Activated CD8-positive, alpha-beta memory T cell treated with anti-CD3 and anti-CD28 coated beads for 36 hours (primary cell): ENCODE measurements at regions not wholly inside any gene's neighbourhood (a gene's known extent, or its start where the extent isn't known, plus 50 kb on each side); places are given as distances from the start of the nearest gene placed in this dataset.
"Not testable (repeated sequence)": the region's sequence is repeated elsewhere in the genome, so short reads cannot be mapped to it uniquely, and the experiment has no call there.

Source experiments
- CTCF ChIA-PET: fragments of 350-600 bp; sonication (Branson Sonifier 250); formaldehyde crosslinking; loops from one replicate; lab custom pipeline; 2021; ENCODE audit warnings: antibody characterized with exemption; lab: Charles Lee
- POLR2A ChIA-PET: fragments of 350-600 bp; sonication (Branson Sonifier 250); formaldehyde crosslinking; loops from one replicate; lab custom pipeline; 2021; ENCODE audit warnings: antibody characterized with exemption; lab: Charles Lee

DNA sequence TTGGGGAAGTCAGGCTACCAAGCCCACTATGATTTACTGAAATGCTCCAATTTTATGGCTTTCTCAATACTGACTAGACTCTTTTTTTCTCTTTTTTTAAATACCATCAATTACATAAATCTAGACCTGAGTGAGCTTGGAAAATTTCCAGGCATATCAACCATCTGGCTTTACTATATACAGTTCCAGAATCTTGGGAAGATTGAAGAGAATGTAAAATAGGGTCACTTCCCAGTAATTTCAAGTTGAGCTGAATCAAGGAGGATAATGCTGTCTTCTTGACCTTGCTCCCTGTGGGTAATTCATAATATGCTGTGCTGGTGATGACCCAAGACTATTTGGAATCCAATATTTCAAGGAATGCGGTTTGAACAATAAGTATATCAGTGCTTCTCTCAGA, 108.1 kb downstream of the MAP3K21 start:
- CTCF ChIA-PET = no interaction called here
- POLR2A ChIA-PET = no interaction called here

DNA sequence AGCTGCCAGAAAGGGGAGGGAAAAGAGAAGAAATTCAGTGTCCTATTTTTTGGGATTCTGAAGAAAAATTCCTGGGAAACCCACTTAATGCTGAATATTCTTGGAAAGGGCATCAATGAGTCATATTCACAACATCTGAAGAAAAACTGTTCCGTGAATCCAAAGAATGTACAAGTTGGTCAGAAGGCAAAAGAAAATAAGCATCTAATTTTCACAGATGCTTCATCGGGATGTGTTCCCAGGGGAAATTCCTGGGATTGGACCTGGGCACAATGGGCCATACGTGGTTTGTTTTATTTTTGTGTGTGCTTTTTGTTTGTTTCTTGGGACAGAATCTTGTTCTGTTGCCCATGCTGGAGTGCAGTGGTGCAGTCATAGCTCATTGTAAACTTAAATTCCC, 112.2 kb downstream of the MAP3K21 start:
- ChIA-PET POLR2A (no interaction called here), CTCF (interaction anchor here (0.9 to 1.4 kb wide), 2 partner anchors 44 to 344 kb away, joined by 3 to 4 read pairs; no protein-coding TSS in a partner anchor)

DNA sequence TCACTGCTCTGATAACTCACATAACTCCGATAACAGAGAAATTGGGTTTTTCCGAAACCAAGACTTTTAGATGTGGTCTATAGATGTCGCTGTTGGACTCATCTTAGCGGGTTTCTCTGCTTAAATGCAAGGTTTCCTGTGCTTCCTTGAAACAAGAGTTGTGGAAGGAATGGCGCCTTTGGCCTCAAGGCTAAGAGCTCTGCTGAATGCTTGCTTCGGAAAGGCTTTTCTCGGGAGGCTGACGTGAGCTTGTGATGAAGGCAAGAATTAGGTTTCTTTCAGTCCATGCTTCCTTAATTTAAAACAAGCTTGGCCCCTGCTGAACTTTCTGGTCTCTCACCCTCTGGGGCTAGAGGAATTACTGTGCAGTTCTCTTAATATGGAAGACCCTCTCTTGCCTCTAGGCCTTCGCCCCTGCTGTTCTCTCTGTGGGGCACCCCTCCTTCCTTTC, 113.5 kb downstream of the MAP3K21 start:
- CTCF ChIA-PET = interaction anchor here (0.8 to 1.6 kb wide), 7 partner anchors 11 to 635 kb away, joined by 3 to 6 read pairs (median 3); no protein-coding TSS in a partner anchor
- POLR2A ChIA-PET = no interaction called here

DNA sequence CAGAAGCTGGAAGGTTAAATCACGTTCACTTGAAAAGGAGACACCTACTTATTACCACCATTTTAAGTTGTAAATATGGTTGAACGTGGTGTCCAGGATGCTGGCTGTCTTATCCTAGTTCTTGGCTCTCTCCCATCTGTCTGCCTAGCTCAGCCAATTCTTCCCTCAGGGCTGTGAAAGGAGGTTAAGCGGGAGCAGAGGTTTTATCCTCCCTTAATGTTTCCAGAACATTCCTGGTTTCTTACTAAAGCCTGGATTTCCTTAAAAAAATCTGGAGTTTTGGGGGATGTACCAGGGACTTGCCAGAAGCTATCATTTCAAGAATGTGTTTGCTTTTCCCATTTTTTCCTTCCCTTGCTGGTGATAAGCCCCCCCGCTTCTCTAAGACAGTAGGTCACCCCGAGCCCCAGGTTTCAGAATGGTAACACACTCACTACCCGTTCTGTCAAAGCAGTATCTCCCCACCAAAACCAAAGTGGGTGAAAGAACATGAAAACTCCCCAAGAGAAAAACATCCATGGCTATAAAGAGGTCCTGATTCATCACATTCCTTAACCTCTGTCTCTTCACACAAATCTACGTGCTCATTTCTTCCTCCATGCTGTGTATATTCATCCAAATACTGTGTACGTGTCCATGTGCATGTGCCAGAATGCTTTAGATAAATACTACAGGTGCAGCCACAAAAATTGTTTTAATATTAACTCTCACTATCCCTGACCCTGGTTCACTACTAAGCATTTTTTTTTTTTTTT, 114.7 kb downstream of the MAP3K21 start:
- ChIA-PET CTCF (no interaction called here), POLR2A (no interaction called here)

DNA sequence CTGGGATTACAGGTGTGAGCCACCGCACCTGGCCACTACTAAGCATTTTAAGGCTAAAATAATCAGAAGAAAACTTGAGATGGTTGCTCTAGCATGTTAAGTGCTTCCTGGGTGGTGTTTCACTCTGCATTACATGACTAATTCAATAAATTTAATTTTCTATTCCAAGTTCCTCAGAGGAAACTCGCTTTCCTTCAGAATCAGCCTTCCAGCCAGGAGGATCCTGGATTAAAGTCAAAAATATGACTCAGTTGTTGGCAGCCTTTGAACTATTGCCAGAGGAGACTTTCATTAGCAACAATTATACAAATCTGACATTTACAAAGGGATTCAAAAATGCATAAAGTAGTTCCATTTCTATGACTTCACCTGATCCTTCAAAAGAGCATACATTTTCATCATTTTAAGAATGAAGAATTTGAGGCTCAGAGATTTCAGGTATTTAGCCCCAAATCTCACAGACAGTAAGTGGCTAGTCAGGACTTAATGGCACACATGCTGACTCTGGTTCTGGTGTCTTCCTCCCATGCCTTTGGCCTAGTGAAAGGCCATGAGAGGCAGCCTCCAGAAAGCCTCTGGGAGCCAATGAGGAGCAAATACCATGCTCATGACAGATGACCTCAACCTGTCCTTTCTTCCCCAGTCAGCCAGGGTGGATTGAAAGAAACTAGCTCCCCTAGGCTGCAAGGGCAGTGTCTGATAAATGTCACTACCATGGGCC, 115.7 kb downstream of the MAP3K21 start:
- CTCF ChIA-PET = no interaction called here
- POLR2A ChIA-PET = no interaction called here

DNA sequence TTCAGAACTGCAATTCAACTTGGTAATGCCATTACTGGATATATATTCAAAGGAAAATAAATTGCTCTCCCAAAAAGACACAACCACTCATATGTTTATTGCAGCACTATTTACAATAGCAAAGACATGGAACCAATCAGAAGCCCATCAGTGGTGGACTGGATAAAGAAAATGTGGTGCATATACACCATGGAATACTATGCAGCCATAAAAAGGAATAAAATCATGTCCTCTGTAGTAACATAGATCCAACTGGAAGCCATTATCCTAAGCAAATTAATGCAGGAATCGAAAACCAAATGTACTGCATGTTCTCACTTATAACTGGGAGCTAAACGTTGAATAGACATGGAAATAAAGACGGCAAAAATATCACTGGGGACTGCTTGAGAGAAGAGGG, 117.0 kb downstream of the MAP3K21 start:
- CTCF ChIA-PET = no interaction called here
- POLR2A ChIA-PET = no interaction called here

DNA sequence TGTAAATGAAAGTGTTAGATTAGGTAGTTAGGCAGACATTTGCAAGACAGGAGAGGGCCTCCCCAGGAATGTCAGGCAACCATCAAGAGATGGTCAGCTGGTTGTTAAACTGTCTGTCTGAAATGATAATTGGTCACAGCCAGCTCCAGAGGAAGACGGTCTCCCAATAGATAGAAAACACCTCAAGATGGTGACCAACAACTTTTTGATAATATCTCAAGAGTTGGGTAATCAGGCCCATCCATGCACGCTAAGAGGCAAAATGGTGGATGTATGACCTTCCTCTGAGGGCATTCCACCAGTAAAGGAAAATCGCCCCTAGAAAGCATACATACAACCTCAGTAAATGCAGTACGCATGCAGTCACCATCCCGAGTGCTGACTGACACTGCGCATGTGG, 118.2 kb downstream of the MAP3K21 start:
- ChIA-PET CTCF (no interaction called here), POLR2A (no interaction called here)

DNA sequence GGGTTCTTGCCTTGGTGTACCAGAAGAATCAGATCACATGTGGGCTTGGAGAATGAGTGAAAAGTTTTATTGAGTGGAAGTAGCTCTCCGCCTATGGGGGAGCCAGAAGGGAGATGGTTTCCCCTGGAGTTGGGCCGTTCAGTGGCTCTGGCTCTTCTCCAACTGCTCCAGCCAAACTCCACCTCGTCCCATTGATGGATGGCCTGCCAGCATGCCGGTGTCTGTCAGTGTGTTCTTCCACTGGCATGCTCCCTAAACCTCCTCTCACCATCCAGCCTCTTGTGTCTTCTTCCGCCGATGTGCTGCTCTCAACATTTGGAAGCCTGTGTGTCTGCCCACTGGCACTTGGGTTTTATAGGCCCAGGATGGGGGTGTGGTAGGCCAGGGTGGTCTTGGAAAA, 119.4 kb downstream of the MAP3K21 start:
- POLR2A ChIA-PET = no interaction called here

DNA sequence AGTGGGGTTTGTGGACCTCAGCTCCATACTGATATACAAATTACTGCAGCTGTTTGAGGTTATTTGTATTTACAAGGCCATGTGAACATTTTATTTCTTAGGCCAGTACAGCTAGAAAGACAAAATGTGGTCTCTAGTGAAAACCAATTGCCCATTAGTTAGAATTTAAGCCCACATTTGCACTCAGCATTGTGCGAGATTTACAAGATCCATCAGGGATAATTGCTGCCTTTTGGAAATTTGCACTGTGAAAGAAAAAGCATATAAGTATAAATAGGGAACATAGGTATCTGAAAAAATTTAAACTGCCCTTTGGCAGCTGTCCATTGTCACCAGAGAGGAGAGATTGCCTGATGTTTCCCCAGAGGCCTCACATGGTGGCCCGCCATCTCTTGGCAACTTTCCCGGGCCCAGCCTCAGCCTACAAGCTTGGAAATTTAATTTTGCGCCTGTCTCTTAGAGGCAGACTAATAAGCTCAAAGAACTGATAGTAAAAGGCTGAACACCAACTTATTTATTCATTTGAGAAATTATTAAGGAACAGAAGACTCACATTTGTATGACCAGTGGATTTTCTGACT, 120.7 kb downstream of the MAP3K21 start:
- POLR2A ChIA-PET = no interaction called here
- CTCF ChIA-PET = no interaction called here

More for the DNA sequence above, 119.4 kb downstream of the MAP3K21 start:
- CTCF ChIA-PET = no interaction called here

DNA sequence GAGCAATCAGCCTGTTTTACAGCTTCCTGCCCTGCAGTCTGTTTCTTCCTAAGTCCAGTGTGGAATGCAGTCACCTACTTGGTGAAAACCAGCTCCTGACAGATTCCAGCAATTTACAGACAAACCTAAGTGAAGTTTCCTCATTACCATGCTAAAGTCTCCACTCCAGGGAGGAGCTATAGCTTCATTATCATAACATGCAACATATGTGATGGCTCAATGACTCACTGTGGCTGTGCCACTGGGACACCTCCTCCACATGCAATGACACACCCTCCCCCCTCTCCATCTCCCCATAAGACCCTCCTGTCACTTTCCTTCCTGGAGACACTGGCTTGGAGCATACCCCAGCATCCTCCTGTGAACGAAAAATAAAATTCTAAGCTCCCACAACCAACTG, 125.2 kb downstream of the MAP3K21 start:
- CTCF ChIA-PET = interaction anchor here (0.6 kb wide), 1 partner anchor 170 kb away, joined by 5 read pairs; no protein-coding TSS in a partner anchor
- POLR2A ChIA-PET = no interaction called here

DNA sequence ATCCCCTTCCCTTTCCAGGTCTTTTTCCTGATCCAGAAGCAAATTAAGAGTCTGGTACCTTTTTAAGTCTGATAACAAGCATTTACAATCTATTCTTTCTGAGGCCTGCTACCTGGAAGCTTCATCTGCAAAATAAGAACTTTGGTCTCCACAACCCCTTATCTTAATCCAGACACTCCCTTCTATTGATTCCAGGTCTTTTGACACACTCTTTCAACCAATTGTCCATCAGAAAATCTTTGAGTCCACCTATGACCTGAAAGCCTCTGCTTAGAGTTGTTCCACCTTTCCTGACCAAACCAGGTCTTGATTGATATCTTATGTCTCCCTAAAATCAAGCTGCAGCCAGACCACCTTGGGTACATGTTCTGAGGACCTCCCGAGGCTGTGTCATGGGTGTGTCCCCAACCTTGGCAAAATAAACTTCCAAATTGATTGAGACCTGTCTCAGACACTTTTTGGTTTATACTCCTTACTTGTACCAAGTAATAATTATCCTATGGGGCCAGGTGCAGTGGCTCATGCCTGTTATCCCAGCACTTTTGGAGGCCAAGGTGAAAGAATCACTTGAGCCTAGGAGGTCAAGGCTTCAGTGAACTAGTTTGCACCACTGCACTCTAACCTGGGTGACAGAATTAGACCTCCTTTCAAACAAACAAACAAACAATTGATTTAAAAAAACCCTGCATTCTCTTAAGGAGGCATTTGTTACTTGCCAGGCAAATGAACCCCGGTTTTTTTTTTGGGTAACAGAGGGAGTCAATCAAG, 126.1 kb downstream of the MAP3K21 start:
- CTCF ChIA-PET = interaction anchor here (0.6 kb wide), 2 partner anchors 169 to 692 kb away, joined by 3 to 5 read pairs; no protein-coding TSS in a partner anchor
- POLR2A ChIA-PET = no interaction called here

DNA sequence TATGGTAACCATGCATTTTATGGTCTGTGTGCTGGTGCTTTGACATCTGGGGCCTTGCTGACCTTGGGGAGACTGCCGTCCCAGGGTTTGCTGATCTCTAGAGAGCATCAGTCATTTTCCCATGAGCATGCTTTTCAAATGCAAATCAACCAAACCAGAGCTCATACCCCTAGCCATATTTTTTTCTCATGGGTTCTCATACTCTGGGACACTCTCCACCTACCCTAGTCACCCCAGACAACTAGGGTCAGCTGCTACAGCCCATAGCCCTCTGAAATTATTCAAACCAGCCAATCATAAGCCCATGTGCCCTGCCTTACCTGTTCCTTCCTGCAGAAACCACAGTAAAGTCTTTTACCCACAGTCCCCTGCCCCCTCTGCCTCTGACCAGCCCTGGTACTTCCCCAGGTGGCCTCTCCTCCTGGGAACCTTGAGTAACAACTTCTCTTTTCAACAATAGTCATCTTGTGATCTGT, 132.0 kb downstream of the MAP3K21 start:
- CTCF ChIA-PET = no interaction called here
- POLR2A ChIA-PET = no interaction called here

DNA sequence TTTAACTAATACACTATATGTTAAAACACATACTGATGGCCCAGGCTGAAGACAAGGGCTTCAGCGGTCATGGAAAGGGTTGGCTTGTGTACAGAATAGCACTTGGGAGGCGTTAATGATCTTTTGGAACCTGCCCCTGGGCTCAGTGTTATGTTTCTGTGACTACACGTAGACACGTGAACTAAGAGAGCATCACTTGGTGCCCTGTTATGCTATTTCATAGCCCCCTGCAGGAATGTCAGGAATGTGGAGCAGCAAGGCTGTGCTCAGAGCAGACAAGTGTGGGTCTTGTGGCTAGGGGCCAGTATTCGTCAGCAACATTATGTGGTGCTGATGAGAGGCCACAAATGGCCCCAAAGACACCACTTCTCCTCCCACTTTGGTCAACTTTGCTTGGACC, 132.4 kb downstream of the MAP3K21 start:
- POLR2A ChIA-PET = no interaction called here
- CTCF ChIA-PET = no interaction called here

DNA sequence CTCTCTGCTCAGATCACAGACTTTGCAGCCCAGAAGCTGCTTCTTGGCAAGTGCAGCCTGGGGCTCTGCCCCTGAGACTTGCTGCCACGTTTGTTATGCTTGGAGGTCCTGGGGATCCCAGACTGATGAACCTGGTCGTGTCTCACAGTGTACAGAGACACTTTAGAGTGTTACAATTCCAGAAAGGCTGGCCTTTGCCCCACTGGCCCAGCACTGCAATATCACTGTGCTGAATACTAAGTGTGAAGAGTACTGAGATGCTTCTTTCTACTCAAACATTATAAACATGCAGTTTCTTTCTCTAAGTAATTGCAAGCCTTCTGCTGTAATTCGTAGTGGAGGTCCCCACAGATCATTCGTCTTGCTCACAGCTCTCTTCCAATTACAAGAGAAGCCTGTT, 133.2 kb downstream of the MAP3K21 start:
- ChIA-PET POLR2A (no interaction called here), CTCF (no interaction called here)

DNA sequence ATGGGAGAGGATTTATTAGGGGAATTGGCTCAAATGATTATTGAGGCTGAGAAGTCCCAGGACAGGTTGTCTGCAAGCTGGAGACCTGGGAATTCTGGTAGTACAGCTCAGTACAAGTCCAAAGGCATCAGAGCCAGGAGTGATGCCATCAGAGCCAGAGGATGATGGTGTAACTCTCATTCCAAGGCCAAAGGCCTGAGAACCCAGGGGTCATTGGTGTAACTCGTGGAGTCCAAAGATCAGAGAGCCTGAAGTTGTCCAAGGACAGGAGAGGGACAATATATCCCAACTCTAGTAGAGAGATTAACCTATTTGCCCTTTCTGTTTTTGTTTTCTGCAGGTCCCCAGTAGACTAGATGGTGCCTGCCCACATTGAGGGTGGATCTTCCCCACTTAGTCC, 134.3 kb downstream of the MAP3K21 start:
- ChIA-PET POLR2A (no interaction called here), CTCF (no interaction called here)

DNA sequence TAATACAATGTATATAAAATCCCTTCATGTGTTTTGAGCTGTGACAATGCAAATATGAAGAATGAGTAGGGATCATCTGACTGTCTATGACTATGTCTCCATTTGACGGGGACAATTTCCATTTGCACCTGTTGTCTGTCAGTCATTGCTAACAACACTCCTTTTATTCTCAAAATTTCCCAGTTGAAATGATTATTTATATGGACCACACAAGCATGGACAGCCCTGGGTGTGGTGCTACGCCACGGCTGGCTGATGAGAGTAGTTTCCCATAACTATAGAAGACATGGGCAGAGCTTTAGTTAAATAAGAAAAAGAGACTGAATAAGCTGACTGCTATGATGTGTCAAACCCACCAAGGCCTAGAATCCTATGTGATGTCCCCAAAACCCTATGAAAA, 135.8 kb downstream of the MAP3K21 start:
- ChIA-PET POLR2A (no interaction called here), CTCF (no interaction called here)

DNA sequence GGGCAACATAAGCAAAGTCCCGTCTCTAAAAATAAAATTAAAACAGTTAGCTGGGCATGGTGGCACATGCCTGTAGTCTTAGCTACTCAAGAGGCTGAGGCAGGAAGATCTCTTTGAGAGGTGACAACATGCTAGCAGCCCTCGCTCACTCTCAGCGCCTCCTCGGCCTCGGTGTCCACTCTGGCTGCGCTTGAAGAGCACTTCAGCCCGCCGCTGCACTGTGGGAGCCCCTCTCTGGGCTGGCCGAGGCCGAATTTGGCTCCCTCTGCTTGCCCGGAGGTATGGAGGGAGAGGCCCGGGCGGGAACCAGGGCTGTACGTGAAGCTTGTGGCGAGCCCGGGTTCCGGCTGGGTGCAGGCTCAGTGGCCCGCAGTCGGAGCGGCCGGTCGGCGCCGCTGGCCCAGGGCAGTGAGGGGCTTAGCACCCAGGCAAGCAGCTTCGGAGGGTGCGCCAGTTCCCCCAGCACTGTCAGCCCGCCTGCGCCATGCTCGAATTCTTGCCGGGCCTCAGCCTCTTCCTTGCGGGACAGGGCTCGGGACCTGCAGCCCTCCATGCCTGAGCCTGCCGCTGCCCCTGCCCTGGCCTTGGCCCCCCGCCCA, 138.3 kb downstream of the MAP3K21 start:
- CTCF ChIA-PET = no interaction called here
- POLR2A ChIA-PET = no interaction called here

DNA sequence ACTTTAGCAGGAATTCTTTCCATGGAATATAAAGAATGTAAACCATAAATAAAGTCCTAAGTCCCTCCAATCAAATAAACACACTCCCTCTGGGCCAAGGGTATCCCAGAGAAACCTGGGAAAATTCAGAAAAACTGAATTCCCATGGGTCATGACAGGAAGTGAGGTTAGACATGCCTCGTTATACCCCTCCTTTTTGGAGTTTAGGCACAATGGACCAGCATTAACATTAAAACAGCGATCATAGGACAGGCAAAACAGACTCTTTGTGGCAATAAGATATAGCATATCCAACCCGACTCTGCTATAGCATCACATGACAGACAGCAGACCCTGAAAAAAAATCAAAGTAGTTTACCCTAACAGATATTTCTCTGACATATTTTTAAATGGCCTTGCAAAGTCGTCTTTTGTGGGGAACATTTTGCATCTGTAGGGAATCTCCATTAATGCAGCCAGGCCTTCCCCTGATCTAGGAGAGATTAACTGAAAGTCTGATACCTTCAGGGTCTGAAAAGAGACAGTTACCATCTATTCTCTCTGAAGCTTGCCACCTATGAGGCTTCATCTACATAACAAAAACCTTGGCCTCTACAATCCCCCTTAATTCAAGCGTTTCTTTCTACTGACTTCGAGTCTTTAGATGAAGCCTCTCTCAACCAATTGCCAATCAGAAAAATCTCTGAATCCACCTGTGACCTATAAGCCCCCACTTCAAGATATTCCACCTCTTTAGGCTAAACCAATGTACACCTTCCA, 143.0 kb upstream of the KCNK1 start:
- ChIA-PET CTCF (no interaction called here), POLR2A (no interaction called here)

DNA sequence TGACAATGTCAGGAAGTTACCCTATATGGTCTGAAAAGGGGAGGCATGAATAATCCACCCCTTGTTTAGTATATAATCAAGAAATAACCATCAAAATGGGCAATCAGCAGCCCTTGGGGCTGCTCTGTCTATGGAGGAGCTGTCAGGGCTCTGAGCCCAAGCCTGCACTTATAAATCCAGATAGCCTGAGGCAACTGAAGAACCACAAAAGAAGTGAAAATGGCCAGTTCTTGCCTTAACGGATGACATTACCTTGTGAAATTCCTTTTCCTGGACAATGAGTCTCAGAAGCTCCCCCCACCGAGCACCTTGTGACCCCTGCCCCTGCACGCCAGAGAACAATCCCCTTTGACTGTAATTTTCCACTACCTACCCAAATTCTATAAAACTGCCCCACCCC, 142.1 kb upstream of the KCNK1 start:
- POLR2A ChIA-PET, CTCF ChIA-PET: not testable (repeated sequence)
